GM19438 (cell line): ENCODE measurements at regions not wholly inside any gene's neighbourhood (a gene's known extent, or its start where the extent isn't known, plus 50 kb on each side); places are given as distances from the start of the nearest gene placed in this dataset.
"Not testable (repeated sequence)": the region's sequence is repeated elsewhere in the genome, so short reads cannot be mapped to it uniquely, and the experiment has no call there.

Source experiments
- ATAC-seq: cut with Tn5 transposase; IDR thresholded peaks from one replicate; pipeline ENCODE4 v1.9.1; 2021; ENCODE audit warnings: low read depth; ENCODE audit not compliant: unreplicated experiment

- ATAC-seq: no peak
These were observed 248.9 kb upstream of the CWC22 start for GRCh38 chr2:180255981-180256380.

- ATAC-seq: no peak
These were observed 247.8 kb upstream of the CWC22 start for GRCh38 chr2:180254872-180255271.

GRCh38 chr2:180247658-180248057 lies 240.6 kb upstream of the CWC22 start:
- no peak for ATAC-seq

- no peak for ATAC-seq
These were observed 239.2 kb upstream of the CWC22 start for GRCh38 chr2:180246268-180246667.

- ATAC-seq: no peak
These were observed 233.7 kb upstream of the CWC22 start for GRCh38 chr2:180240774-180241173.

GRCh38 chr2:180238729-180239128 lies 231.6 kb upstream of the CWC22 start:
- no peak for ATAC-seq

GRCh38 chr2:180236061-180236460 lies 229.0 kb upstream of the CWC22 start:
- ATAC-seq: not testable (repeated sequence)

- not testable (repeated sequence) for ATAC-seq
These were observed 228.4 kb upstream of the CWC22 start for GRCh38 chr2:180235506-180235905.

GRCh38 chr2:180234991-180235390 lies 227.9 kb upstream of the CWC22 start:
- not testable (repeated sequence) for ATAC-seq

- ATAC-seq: no peak
These were observed 223.9 kb upstream of the CWC22 start for GRCh38 chr2:180231015-180231414.

- no peak for ATAC-seq
These were observed 220.4 kb upstream of the CWC22 start for GRCh38 chr2:180227461-180227860.

GRCh38 chr2:180225118-180225517 lies 218.0 kb upstream of the CWC22 start:
- no peak for ATAC-seq

GRCh38 chr2:180222644-180223043 lies 215.5 kb upstream of the CWC22 start:
- no peak for ATAC-seq

GRCh38 chr2:180219491-180219890 lies 212.4 kb upstream of the CWC22 start:
- no peak for ATAC-seq

GRCh38 chr2:180208841-180209240 lies 201.7 kb upstream of the CWC22 start:
- no peak for ATAC-seq

- ATAC-seq: no peak
These were observed 198.6 kb upstream of the CWC22 start for GRCh38 chr2:180205621-180206235.

- ATAC-seq: no peak
These were observed 196.9 kb upstream of the CWC22 start for GRCh38 chr2:180203972-180204371.

- ATAC-seq: no peak
These were observed 195.4 kb upstream of the CWC22 start for GRCh38 chr2:180202467-180202951.

GRCh38 chr2:180196419-180196977 lies 189.4 kb upstream of the CWC22 start:
- ATAC-seq: no peak

GRCh38 chr2:180195847-180196246 lies 188.8 kb upstream of the CWC22 start:
- no peak for ATAC-seq

GRCh38 chr2:180191432-180192124 lies 184.5 kb upstream of the CWC22 start:
- no peak for ATAC-seq

- ATAC-seq: no peak
These were observed 183.8 kb upstream of the CWC22 start for GRCh38 chr2:180190851-180191250.
